Large intestine (tissue), 3 donors: ENCODE measurements at regions not wholly inside any gene's neighbourhood (a gene's known extent, or its start where the extent isn't known, plus 50 kb on each side); places are given as distances from the start of the nearest gene placed in this dataset.

Experiments used
- DNase-seq, 2 donors: peaks; one replicate each; pipeline versions ENCODE4 v3.0.0 to v3.0.0-alpha.2; 2013
- H3K27ac ChIP-seq: one replicate; pipeline ENCODE4 v1.5.1; 2013; ENCODE audit warnings: low read length
- H3K27me3 ChIP-seq: 2 replicates; pipeline ENCODE4 v1.6.1; 2013; ENCODE audit warnings: low read length; ENCODE audit not compliant: control insufficient read depth, insufficient read depth
- H3K36me3 ChIP-seq: 2 replicates; pipeline ENCODE4 v1.6.1; 2013; ENCODE audit warnings: low read length; ENCODE audit not compliant: control insufficient read depth, insufficient read depth
- H3K4me1 ChIP-seq: one replicate; pipeline ENCODE4 v1.6.1; 2013; ENCODE audit warnings: low read length; ENCODE audit not compliant: control insufficient read depth, insufficient read depth
- H3K4me3 ChIP-seq: one replicate; pipeline ENCODE4 v1.5.1; 2013; ENCODE audit warnings: low read length
- H3K9me3 ChIP-seq: one replicate; pipeline ENCODE4 v1.6.1; 2013; ENCODE audit warnings: mild to moderate bottlenecking, low read depth, low read length, moderate library complexity; ENCODE audit not compliant: control insufficient read depth
- WGBS: methylation state at CpG from one replicate; pipeline ENCODE4 v1.1.5; 2013; ENCODE audit warnings: low lambda C conversion rate; ENCODE audit not compliant: insufficient coverage; 5-methylcytosine and 5-hydroxymethylcytosine counted together

- 80% methylated on average over 1 of the region's 3 CpGs for WGBS
- DNase-seq = no peak
- no peaks in the 10 kb centered on the region for H3K36me3 ChIP-seq
Observed at GRCh38 chr4:126715681-126716080, 917.1 kb upstream of the INTU start.

DNA sequence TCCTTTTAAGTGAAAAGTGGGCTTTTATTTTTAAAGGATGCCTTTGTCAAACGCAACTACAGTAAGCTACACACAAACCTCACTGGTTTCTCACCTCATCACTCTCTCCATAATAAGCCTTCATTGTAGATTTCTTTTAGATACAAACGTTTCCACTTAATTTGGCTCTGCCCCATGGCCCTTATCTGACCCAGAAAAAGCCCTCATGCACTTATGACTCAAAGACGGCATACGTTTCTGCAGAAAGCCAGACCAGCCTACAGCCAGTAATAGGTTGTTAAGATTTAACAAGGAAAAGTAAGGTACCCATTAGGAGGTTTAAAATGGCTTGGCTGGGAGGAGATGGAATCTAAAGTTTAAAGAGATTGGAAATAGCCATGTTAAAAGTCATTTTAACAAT, 914.6 kb upstream of the INTU start:
- Histone ChIP-seq H3K36me3 (no peaks in the 10 kb centered on the region), H3K4me3 (no peak overlapping the region), H3K4me1 (no peaks in the 10 kb centered on the region), H3K27ac (no peak overlapping the region), H3K27me3 (no peaks in the 10 kb centered on the region), H3K9me3 (no peaks in the 10 kb centered on the region)
- WGBS = 57% methylated on average over 1 of the region's 4 CpGs
- no peak for DNase-seq

More at GRCh38 chr4:126715681-126716080, 917.1 kb upstream of the INTU start:
- H3K27me3 ChIP-seq = no peaks in the 10 kb centered on the region
- no peak overlapping the region for H3K27ac ChIP-seq
- no peaks in the 10 kb centered on the region for H3K4me1 ChIP-seq
- no peaks in the 10 kb centered on the region for H3K9me3 ChIP-seq
- no peak overlapping the region for H3K4me3 ChIP-seq

- Histone ChIP-seq H3K9me3 (no peaks in the 10 kb centered on the region), H3K36me3 (no peaks in the 10 kb centered on the region), H3K27ac (no peak overlapping the region), H3K4me1 (no peaks in the 10 kb centered on the region), H3K27me3 (no peaks in the 10 kb centered on the region), H3K4me3 (no peak overlapping the region)
- WGBS = 75% methylated on average over 1 of the region's 3 CpGs
- DNase-seq = no peak
Observed at GRCh38 chr4:126719852-126720251, 912.9 kb upstream of the INTU start.

- H3K4me1 ChIP-seq = no peaks in the 10 kb centered on the region
- H3K27me3 ChIP-seq = no peaks in the 10 kb centered on the region
- H3K36me3 ChIP-seq = no peaks in the 10 kb centered on the region
- DNase-seq = no peak
- H3K9me3 ChIP-seq = no peaks in the 10 kb centered on the region
- no peak overlapping the region for H3K27ac ChIP-seq
- no peak overlapping the region for H3K4me3 ChIP-seq
Observed at GRCh38 chr4:126725906-126726305, 906.9 kb upstream of the INTU start.

DNA sequence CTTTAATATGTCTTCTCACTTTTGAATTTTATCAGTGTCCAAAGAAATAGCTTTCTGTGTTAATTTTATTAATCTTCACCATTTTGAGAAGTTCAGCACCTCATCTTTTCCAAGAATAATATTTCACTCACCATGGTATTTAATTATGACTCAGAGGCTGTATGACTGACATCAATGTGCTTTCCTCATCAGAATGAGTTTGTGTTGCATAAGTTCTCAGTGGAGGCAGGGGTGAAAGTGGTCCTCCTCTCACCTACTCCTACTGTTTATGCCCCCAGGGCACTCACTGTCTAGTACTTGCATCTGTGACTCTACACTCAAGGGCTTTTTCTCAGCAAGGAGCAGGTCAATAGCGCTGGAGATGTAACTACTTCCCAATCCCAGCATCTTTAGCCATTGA, 905.3 kb upstream of the INTU start:
- Histone ChIP-seq H3K9me3 (no peaks in the 10 kb centered on the region), H3K27ac (no peak overlapping the region), H3K4me3 (no peak overlapping the region), H3K27me3 (no peaks in the 10 kb centered on the region), H3K36me3 (no peaks in the 10 kb centered on the region), H3K4me1 (no peaks in the 10 kb centered on the region)
- no CpG with 5 or more reads among the region's 1 CpG for WGBS
- DNase-seq = no peak

GRCh38 chr4:126731062-126731461, 901.7 kb upstream of the INTU start:
- no peaks in the 10 kb centered on the region for H3K36me3 ChIP-seq
- H3K9me3 ChIP-seq = no peaks in the 10 kb centered on the region
- no peak for DNase-seq
- no peak overlapping the region for H3K4me3 ChIP-seq
- H3K27me3 ChIP-seq = no peaks in the 10 kb centered on the region
- H3K27ac ChIP-seq = no peak overlapping the region
- H3K4me1 ChIP-seq = no peaks in the 10 kb centered on the region
- 100% methylated on average over 2 of the region's 2 CpGs for WGBS

DNA sequence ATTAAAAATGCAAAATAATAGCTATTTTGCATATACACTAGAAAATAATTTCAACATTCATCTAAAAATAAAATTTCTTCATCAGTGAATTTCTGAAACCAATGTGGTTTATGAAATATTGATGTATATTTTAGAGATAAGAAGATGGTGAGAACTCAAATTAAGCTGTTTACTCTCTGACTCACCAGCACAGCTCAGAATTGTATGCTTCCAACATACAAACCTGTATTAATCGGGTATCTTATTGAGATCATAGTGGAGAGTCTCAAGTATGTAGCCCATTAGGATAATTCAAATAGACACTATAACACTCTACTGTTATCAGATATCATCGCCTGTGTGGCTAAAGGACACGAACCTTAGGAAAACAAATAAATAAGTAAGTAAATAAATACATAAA, 899.5 kb upstream of the INTU start:
- H3K27ac ChIP-seq = no peak overlapping the region
- H3K9me3 ChIP-seq = no peaks in the 10 kb centered on the region
- WGBS = 13% methylated on average over 2 of the region's 3 CpGs
- no peak overlapping the region for H3K4me3 ChIP-seq
- DNase-seq = no peak
- H3K27me3 ChIP-seq = no peaks in the 10 kb centered on the region
- no peaks in the 10 kb centered on the region for H3K4me1 ChIP-seq
- H3K36me3 ChIP-seq = no peaks in the 10 kb centered on the region

GRCh38 chr4:126734465-126734864, 898.3 kb upstream of the INTU start:
- no peak overlapping the region for H3K27ac ChIP-seq
- no peaks in the 10 kb centered on the region for H3K4me1 ChIP-seq
- no CpG with 5 or more reads among the region's 2 CpGs for WGBS
- no peaks in the 10 kb centered on the region for H3K36me3 ChIP-seq
- H3K4me3 ChIP-seq = no peak overlapping the region
- no peak for DNase-seq
- no peaks in the 10 kb centered on the region for H3K9me3 ChIP-seq
- no peaks in the 10 kb centered on the region for H3K27me3 ChIP-seq

DNA sequence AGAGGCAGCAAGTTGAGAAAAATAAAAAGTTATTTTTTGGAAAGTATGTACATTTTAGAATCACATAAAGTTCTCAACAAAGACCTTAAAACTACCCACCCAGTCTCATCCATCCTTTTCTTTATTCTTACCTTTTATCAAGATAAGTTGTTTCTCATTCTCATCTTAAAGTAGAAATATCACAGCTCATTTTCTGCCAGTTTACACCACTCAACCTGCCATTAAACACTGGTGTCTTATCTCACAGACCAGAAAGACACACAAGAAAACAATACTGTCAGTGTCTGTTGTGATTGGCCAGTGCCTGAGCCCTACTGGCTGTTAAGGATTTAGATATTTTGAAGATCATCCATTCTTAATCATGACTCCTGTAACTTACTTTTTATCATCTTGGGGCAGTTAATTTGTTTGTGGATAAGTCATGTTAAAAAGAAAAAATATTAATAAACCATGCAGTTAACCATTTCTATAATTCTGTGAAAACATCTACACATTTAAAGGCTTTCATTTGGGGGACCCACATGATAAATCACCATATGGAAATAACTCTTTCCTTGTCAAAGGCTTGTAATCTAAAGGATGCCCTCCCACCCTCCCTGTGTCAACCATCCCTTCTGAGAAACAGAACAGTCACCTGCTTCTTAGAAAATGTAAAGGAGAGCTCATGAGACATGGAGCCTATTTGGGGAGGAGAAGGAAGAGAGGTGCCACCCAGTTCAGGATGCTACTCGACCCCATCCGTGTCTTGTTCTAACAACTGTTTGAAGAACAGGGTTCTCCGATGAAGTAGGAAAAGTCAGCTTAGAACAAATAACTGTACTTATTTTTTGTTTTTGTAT, 897.2 kb upstream of the INTU start:
- H3K4me3 ChIP-seq = no peak overlapping the region
- H3K36me3 ChIP-seq = no peaks in the 10 kb centered on the region
- WGBS = no CpG with 5 or more reads among the region's 3 CpGs

GRCh38 chr4:126736133-126736518, 896.6 kb upstream of the INTU start:
- H3K4me1 ChIP-seq = no peaks in the 10 kb centered on the region
- DNase-seq = no peak
- no peaks in the 10 kb centered on the region for H3K36me3 ChIP-seq
- WGBS = 100% methylated on average over 2 of the region's 3 CpGs
- H3K9me3 ChIP-seq = no peaks in the 10 kb centered on the region
- no peaks in the 10 kb centered on the region for H3K27me3 ChIP-seq
- H3K4me3 ChIP-seq = no peak overlapping the region
- H3K27ac ChIP-seq = no peak overlapping the region

More for the DNA sequence above, 897.2 kb upstream of the INTU start:
- Histone ChIP-seq H3K27me3 (no peaks in the 10 kb centered on the region), H3K9me3 (no peaks in the 10 kb centered on the region), H3K4me1 (no peaks in the 10 kb centered on the region), H3K27ac (no peak overlapping the region)
- DNase-seq = no peak

DNA sequence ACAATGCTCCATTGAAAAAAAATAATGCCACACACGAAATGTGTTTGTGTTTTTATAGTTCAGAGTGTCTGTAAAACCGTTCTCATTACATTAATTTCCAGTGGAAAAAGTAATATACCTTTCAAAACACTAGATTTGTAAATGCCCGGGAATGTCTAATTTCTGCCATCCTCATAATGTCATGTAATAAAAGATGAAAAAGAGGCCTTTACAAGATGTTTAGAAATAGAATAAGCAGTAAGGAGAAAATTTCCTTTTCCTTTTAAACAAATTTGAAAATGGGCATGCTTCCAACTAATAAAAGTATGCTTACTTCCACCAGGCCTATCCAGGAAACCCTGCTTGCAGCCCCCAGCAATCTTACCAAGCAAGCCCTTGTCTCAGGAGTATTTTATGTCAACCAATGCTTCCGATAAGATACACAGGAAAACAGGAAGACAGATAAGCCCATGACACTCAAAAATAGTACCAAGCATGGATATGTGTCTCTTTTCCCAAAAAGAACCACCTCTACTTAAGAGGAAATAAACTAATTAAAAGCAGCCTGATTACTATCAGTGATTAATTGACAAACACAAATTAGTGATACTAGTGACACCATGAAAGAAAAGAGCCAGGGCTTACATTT, 894.7 kb upstream of the INTU start:
- H3K9me3 ChIP-seq = no peaks in the 10 kb centered on the region
- no peaks in the 10 kb centered on the region for H3K27me3 ChIP-seq
- DNase-seq = no peak
- no peak overlapping the region for H3K4me3 ChIP-seq
- H3K27ac ChIP-seq = no peak overlapping the region
- WGBS = no CpG with 5 or more reads among the region's 4 CpGs
- H3K4me1 ChIP-seq = no peaks in the 10 kb centered on the region
- no peaks in the 10 kb centered on the region for H3K36me3 ChIP-seq
